GM10248 (cell line): ENCODE measurements at regions not wholly inside any gene's neighbourhood (a gene's known extent, or its start where the extent isn't known, plus 50 kb on each side); places are given as distances from the start of the nearest gene placed in this dataset.

Experiments used
- CTCF ChIA-PET: fragments of 300-600 bp; sonication (Branson Sonifier 250); formaldehyde crosslinking; extraction: SDS; loops from one replicate; lab custom pipeline; 2021; ENCODE audit warnings: antibody characterized with exemption; lab: Yijun Ruan, JAX
- POLR2A ChIA-PET: fragments of 350-650 bp; sonication (Branson Sonifier 250); formaldehyde crosslinking; extraction: SDS; loops from one replicate; lab custom pipeline; 2020; ENCODE audit warnings: antibody characterized with exemption; lab: Yijun Ruan, JAX
- DNase-seq: peaks from one replicate; pipeline ENCODE4 v3.0.0; 2012; ENCODE audit errors: extremely low spot score
- CTCF ChIP-seq: IDR thresholded peaks from 2 replicates; pipeline ENCODE4 v1.5.1; 2012; ENCODE audit warnings: mild to moderate bottlenecking, low read depth; ENCODE audit errors: extremely low read depth, missing control alignments, control extremely low read depth

GRCh38 chr7:138402749-138403148 lies 57.3 kb upstream of the TRIM24 start:
- ChIA-PET CTCF (no interaction called here), POLR2A (no interaction called here)
- no peak for DNase-seq
- TF ChIP-seq CTCF: no peak

- no peak for DNase-seq
- ChIA-PET POLR2A (no interaction called here), CTCF (interaction anchor here (1.0 kb wide), 1 partner anchor 13 kb away, joined by 3 read pairs; no protein-coding TSS in a partner anchor)
- TF ChIP-seq CTCF: no peak
These were observed 54.6 kb upstream of the TRIM24 start for GRCh38 chr7:138405496-138405895.

DNA sequence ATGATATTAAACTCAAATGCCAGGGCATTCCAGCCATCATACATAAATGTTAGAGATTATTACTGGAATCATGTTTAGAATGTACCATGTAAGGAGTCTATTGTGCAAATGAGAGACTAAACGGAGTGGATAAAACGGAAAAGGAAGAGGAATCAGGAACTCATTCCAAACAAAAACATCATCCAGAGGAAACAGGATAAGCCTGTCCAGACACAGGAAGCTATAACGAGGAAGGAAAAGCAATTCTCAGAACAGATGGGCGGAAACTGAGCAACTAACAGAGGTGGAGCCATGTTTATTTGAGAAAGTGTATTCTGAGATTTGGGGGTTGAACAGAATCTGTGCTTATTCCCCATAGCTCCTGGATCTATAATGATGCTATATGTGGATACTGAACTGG lies 52.3 kb upstream of the TRIM24 start:
- no peak for TF ChIP-seq CTCF
- DNase-seq: no peak
- POLR2A ChIA-PET: no interaction called here
- CTCF ChIA-PET: interaction anchor here (1.0 to 1.5 kb wide), 4 partner anchors 10 to 25 kb away, joined by 3 to 4 read pairs (median 4); no protein-coding TSS in a partner anchor
